PFSK-1 (cell line): ENCODE measurements at regions not wholly inside any gene's neighbourhood (a gene's known extent, or its start where the extent isn't known, plus 50 kb on each side); places are given as distances from the start of the nearest gene placed in this dataset.

Experiments used
- FOXP2 ChIP-seq: optimal IDR thresholded peaks from 2 replicates; pipeline ENCODE3; 2011; ENCODE audit warnings: borderline replicate concordance, control low read depth, inconsistent platforms; ENCODE audit not compliant: insufficient read depth; ENCODE audit errors: extremely low read length, extremely low read depth
- POLR2AphosphoS5 ChIP-seq: IDR thresholded peaks from 2 replicates; pipeline ENCODE4 v1.6.1; 2012; ENCODE audit warnings: low read depth, mild to moderate bottlenecking, control low read depth, low read length, moderate library complexity
- REST ChIP-seq, 2 experiments: IDR thresholded peaks; 2 replicates each; pipeline versions ENCODE4 v1.6.1 to v1.8.0; 2011 to 2012; ENCODE audit warnings: low read depth in 2 of 2, low read length in 2 of 2, control low read depth in 1 of 2, inconsistent platforms in 1 of 2, mild to moderate bottlenecking in 1 of 2, moderate library complexity in 1 of 2; ENCODE audit not compliant: insufficient read depth in 1 of 2
- SIN3A ChIP-seq: IDR thresholded peaks from 2 replicates; pipeline ENCODE4 v1.6.1; 2012; ENCODE audit warnings: mild to moderate bottlenecking, low read length, moderate library complexity, borderline replicate concordance; ENCODE audit not compliant: insufficient read depth
- TAF1 ChIP-seq: IDR thresholded peaks from 2 replicates; pipeline ENCODE4 v1.6.1; 2012; ENCODE audit warnings: low read length, control low read depth, borderline replicate concordance; ENCODE audit not compliant: insufficient read depth

- TF ChIP-seq TAF1 = no peak
- TF ChIP-seq POLR2AphosphoS5 = no peak
- TF ChIP-seq REST (IDR thresholded peaks at IDR 0.05; ENCODE audit: insufficient read depth in 1 of 2, low read depth in 2 of 2, low read length in 2 of 2) = no peak
- no peak for TF ChIP-seq SIN3A
- no peak for TF ChIP-seq FOXP2
Measured at GRCh38 chr10:130329792-130330191, 193.6 kb downstream of the GLRX3 start.
